Endothelial cell of umbilical vein (primary cell): ENCODE measurements at regions not wholly inside any gene's neighbourhood (a gene's known extent, or its start where the extent isn't known, plus 50 kb on each side); places are given as distances from the start of the nearest gene placed in this dataset.

Experiments
- BruUV-seq: library from RNA; stranded (reverse); fragments of 400-500 nt; replicated peaks from 2 replicates; lab custom pipeline; 2021; lab: Mats Ljungman, UMichigan
- CTCF ChIA-PET: fragments of 300-600, 350-600 bp; sonication (Branson Sonifier 250); formaldehyde crosslinking; loops from one replicate; lab custom pipeline; 2021; ENCODE audit warnings: antibody characterized with exemption, inconsistent platforms; lab: Charles Lee
- POLR2A ChIA-PET: fragments of 300-600, 350-600 bp; sonication (Branson Sonifier 250); formaldehyde crosslinking; loops from one replicate; lab custom pipeline; 2021; ENCODE audit warnings: antibody characterized with exemption, inconsistent platforms; lab: Charles Lee
- DNase-seq: peaks from one replicate; pipeline ENCODE4 v3.0.0-alpha.2; 2011; ENCODE audit warnings: low read depth, low spot score
- FAIRE-seq: peaks from 2 replicates; lab custom pipeline; 2011; peaks lifted over from hg19 to GRCh38; lab: Jason Lieb, UNC
- H2AFZ ChIP-seq: 2 replicates; pipeline ENCODE4 v1.6.0; 2012; ENCODE audit warnings: low read depth, low read length, control low read depth, inconsistent platforms
- H3K27ac ChIP-seq: 2 replicates; pipeline ENCODE4 v1.5.1; 2011; ENCODE audit warnings: low read depth, mild to moderate bottlenecking, control low read depth, low read length, moderate library complexity; ENCODE audit not compliant: insufficient read depth
- H3K27me3 ChIP-seq, 2 experiments: 2 replicates each; pipeline versions ENCODE4 v1.6.0 to v1.6.1; 2011; ENCODE audit warnings: low read length in 2 of 2, mixed read lengths in 1 of 2; ENCODE audit not compliant: control insufficient read depth in 2 of 2, insufficient read depth in 2 of 2
- H3K36me3 ChIP-seq, 2 experiments: 2 replicates in 1 of 2; 3 replicates in 1 of 2; pipeline ENCODE4 v1.5.1; 2011; ENCODE audit warnings: low read length in 2 of 2, mild to moderate bottlenecking in 1 of 2, moderate library complexity in 1 of 2; ENCODE audit not compliant: control insufficient read depth in 2 of 2, insufficient read depth in 2 of 2; ENCODE audit errors: extremely low read depth in 1 of 2
- H3K4me1 ChIP-seq: 3 replicates; pipeline ENCODE4 v1.5.1; 2011; ENCODE audit warnings: mild to moderate bottlenecking, low read length; ENCODE audit not compliant: control insufficient read depth, insufficient read depth; ENCODE audit errors: extremely low read depth
- H3K4me2 ChIP-seq: 2 replicates; pipeline ENCODE4 v1.6.1; 2011; ENCODE audit warnings: low read length, control low read depth, mixed read lengths; ENCODE audit not compliant: insufficient read depth
- H3K4me3 ChIP-seq, 3 experiments: fragments of 200-600 bp in 1 of 3; sonication (generic), shearing (Covaris generic) in 1 of 3; replicated peaks in 1 of 3; 2 replicates each; pipeline ENCODE4 v1.5.1; 2011 to 2016; ENCODE audit warnings: control low read depth in 3 of 3, low read length in 3 of 3, mild to moderate bottlenecking in 2 of 3, inconsistent platforms in 1 of 3, low read depth in 1 of 3, moderate library complexity in 1 of 3; ENCODE audit not compliant: insufficient read depth in 1 of 3
- H3K79me2 ChIP-seq: 2 replicates; pipeline ENCODE4 v1.6.0; 2012; ENCODE audit warnings: low read length, inconsistent platforms; ENCODE audit not compliant: control insufficient read depth, insufficient read depth
- H3K9ac ChIP-seq: replicated peaks from 2 replicates; pipeline ENCODE3; 2011; ENCODE audit warnings: low read length, control low read depth; ENCODE audit not compliant: insufficient read depth; ENCODE audit errors: extremely low read depth
- H3K9me1 ChIP-seq: replicated peaks from 3 replicates; pipeline ENCODE4 v1.6.0; 2011; ENCODE audit warnings: mild to moderate bottlenecking, low read length; ENCODE audit not compliant: control insufficient read depth, insufficient read depth; ENCODE audit errors: extremely low read depth
- H3K9me3 ChIP-seq: replicated peaks from 2 replicates; pipeline ENCODE4 v1.5.1; 2012; ENCODE audit warnings: low read length, inconsistent platforms; ENCODE audit not compliant: control insufficient read depth, insufficient read depth
- H4K20me1 ChIP-seq: replicated peaks from 2 replicates; pipeline ENCODE3; 2011; ENCODE audit warnings: mild to moderate bottlenecking, low read length; ENCODE audit not compliant: control insufficient read depth, insufficient read depth; ENCODE audit errors: extremely low read depth
- EZH2 ChIP-seq: IDR thresholded peaks from 2 replicates; pipeline ENCODE4 v1.6.1; 2012; ENCODE audit warnings: borderline replicate concordance, low read depth, mild to moderate bottlenecking, moderate library complexity, low read length, inconsistent platforms; ENCODE audit not compliant: severe bottlenecking
- GATA2 ChIP-seq: IDR thresholded peaks from 2 replicates; pipeline ENCODE4 v1.7.0; 2011; ENCODE audit warnings: low read depth, mild to moderate bottlenecking, moderate library complexity, mixed read lengths, low read length; ENCODE audit not compliant: insufficient read length, insufficient read depth
- MYC ChIP-seq: IDR thresholded peaks from one replicate; pipeline ENCODE4 v1.6.1; 2011; ENCODE audit warnings: mild to moderate bottlenecking, low read depth, low read length
- POLR2AphosphoS5 ChIP-seq: IDR thresholded peaks from 2 replicates; pipeline ENCODE4 v1.6.1; 2012; ENCODE audit warnings: low read depth, mild to moderate bottlenecking, control low read depth, low read length, moderate library complexity; ENCODE audit not compliant: insufficient read depth
- dilution Hi-C: fragments of 300-500 bp; cut with MboI; formaldehyde crosslinking; loops from one replicate; pipeline ENCODE4 v1.15.0; 2019; ENCODE audit warnings: low sequenced_read_pairs; ENCODE audit not compliant: extremely low pct_ligation_motif_present
- intact Hi-C: fragments of 100-400 bp; cut with micrococcal nuclease; formaldehyde crosslinking; loops from one replicate; pipeline ENCODE4 v1.10.0; 2022
- TF ChIP-seq, protein P1 (sequence below): IDR thresholded peaks from 2 replicates; pipeline ENCODE4 v1.6.1; 2011; ENCODE audit not compliant: insufficient read depth, insufficient read length
- TF ChIP-seq, protein P2 (sequence below), 2 donors: IDR thresholded peaks; 1 replicate in 1 of 2; 2 replicates in 1 of 2; pipeline ENCODE4 v1.5.1; 2011; ENCODE audit warnings: low read length in 2 of 2, mild to moderate bottlenecking in 2 of 2, moderate library complexity in 2 of 2, control low read depth in 1 of 2, inconsistent platforms in 1 of 2, low read depth in 1 of 2; ENCODE audit not compliant: insufficient read depth in 1 of 2; ENCODE audit errors: extremely low read depth in 1 of 2

DNA sequence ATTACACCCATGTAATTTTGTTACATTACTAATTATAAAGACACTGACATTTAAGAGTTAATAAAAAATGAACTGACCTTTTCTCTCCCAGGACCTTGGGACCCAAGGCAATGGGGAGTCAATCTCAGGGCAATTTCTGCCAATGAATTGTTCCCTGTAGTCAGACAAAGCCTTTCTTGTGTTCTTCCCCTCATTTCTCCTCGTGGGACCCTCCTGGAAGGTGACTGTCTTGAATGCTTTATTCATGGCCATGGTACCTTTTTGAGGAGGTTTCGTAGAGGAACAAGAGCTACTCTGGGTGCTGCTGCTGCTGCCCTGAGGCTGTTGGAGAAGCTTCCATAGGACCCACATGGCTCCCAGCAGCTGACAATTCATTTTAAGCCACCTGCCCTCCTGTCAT is 190.3 kb downstream of the SNX18 start:
- dilution Hi-C loops, result no loop called here
- Histone ChIP-seq H3K36me3 (no peaks in the 10 kb centered on the region), H2AFZ (no peak overlapping the region), H3K9ac (no peak overlapping the region), H4K20me1 (no peaks in the 10 kb centered on the region), H3K4me2 (no peak overlapping the region), H3K79me2 (no peaks in the 10 kb centered on the region), H3K9me3 (no peaks in the 10 kb centered on the region), H3K9me1 (no peaks in the 10 kb centered on the region), H3K27ac (no peak overlapping the region), H3K4me1 (peaks cover 5% of the 10 kb centered on the region), H3K4me3 (no peak overlapping the region), H3K27me3 (no peaks in the 10 kb centered on the region)
- intact Hi-C loops, result no loop called here
- BruUV-seq, result no TSS peak
- ChIA-PET CTCF (interaction anchor here (1.2 to 1.7 kb wide), 3 partner anchors 14 to 137 kb away, joined by 3 to 5 read pairs (median 4); no protein-coding TSS in a partner anchor), POLR2A (no interaction called here)
- FAIRE-seq (no peak), DNase-seq (no peak)
- TF ChIP-seq GATA2 (no peak), MYC (no peak), POLR2AphosphoS5 (no peak), EZH2 (no peak)
- TF ChIP-seq, protein P1, sequence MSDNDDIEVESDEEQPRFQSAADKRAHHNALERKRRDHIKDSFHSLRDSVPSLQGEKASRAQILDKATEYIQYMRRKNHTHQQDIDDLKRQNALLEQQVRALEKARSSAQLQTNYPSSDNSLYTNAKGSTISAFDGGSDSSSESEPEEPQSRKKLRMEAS, result no peak
- TF ChIP-seq, protein P2, sequence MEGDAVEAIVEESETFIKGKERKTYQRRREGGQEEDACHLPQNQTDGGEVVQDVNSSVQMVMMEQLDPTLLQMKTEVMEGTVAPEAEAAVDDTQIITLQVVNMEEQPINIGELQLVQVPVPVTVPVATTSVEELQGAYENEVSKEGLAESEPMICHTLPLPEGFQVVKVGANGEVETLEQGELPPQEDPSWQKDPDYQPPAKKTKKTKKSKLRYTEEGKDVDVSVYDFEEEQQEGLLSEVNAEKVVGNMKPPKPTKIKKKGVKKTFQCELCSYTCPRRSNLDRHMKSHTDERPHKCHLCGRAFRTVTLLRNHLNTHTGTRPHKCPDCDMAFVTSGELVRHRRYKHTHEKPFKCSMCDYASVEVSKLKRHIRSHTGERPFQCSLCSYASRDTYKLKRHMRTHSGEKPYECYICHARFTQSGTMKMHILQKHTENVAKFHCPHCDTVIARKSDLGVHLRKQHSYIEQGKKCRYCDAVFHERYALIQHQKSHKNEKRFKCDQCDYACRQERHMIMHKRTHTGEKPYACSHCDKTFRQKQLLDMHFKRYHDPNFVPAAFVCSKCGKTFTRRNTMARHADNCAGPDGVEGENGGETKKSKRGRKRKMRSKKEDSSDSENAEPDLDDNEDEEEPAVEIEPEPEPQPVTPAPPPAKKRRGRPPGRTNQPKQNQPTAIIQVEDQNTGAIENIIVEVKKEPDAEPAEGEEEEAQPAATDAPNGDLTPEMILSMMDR (IDR thresholded peaks at IDR 0.05; ENCODE audit: extremely low read depth in 1 of 2, insufficient read depth in 1 of 2, low read depth in 1 of 2, low read length in 2 of 2), result no peak
